H1 (cell line): ENCODE measurements at regions not wholly inside any gene's neighbourhood (a gene's known extent, or its start where the extent isn't known, plus 50 kb on each side); places are given as distances from the start of the nearest gene placed in this dataset.

Experiments used
- CTCF ChIA-PET: fragments of 300-600 bp; sonication (Branson Sonifier 250); formaldehyde crosslinking; loops from one replicate; lab custom pipeline; 2021; ENCODE audit not compliant: partially characterized antibody; lab: Charles Lee
- POLR2A ChIA-PET: fragments of 300-600 bp; sonication (Branson Sonifier 250); formaldehyde crosslinking; loops from one replicate; lab custom pipeline; 2021; ENCODE audit warnings: inconsistent platforms; ENCODE audit not compliant: partially characterized antibody; lab: Charles Lee
- DNase-seq, 2 experiments: peaks; one replicate each; pipeline versions ENCODE4 v3.0.0 to v3.0.0-alpha.2; 2010 to 2022; ENCODE audit warnings: low spot score in 2 of 2, low read depth in 1 of 2, mixed read lengths in 1 of 2
- FAIRE-seq: peaks from 2 replicates; lab custom pipeline; 2011; peaks lifted over from hg19 to GRCh38; lab: Jason Lieb, UNC
- H2AFZ ChIP-seq: 2 replicates; pipeline ENCODE4 v1.8.1; 2012; ENCODE audit warnings: low read length, inconsistent platforms
- H2AK5ac ChIP-seq: 2 replicates; pipeline ENCODE4 v1.6.1; 2013; ENCODE audit warnings: low read depth, low read length
- H2BK120ac ChIP-seq: replicated peaks from 2 replicates; pipeline ENCODE3; 2013; ENCODE audit warnings: low read depth, low read length, inconsistent platforms
- H2BK12ac ChIP-seq: 2 replicates; pipeline ENCODE4 v1.6.1; 2013; ENCODE audit warnings: low read depth, low read length
- H2BK15ac ChIP-seq: 2 replicates; pipeline ENCODE4 v1.6.1; 2013; ENCODE audit warnings: low read length
- H2BK20ac ChIP-seq: 2 replicates; pipeline ENCODE4 v1.6.1; 2013; ENCODE audit warnings: low read length
- H2BK5ac ChIP-seq: 2 replicates; pipeline ENCODE4 v1.6.1; 2013; ENCODE audit warnings: low read depth, low read length
- H3K14ac ChIP-seq: 2 replicates; pipeline ENCODE4 v1.6.1; 2013; ENCODE audit warnings: inconsistent platforms; ENCODE audit not compliant: insufficient read length
- H3K18ac ChIP-seq: 2 replicates; pipeline ENCODE4 v1.6.1; 2013; ENCODE audit warnings: low read length; ENCODE audit errors: extremely low read depth
- H3K23ac ChIP-seq: 2 replicates; pipeline ENCODE4 v1.6.1; 2013; ENCODE audit warnings: inconsistent platforms; ENCODE audit not compliant: insufficient read length
- H3K23me2 ChIP-seq: 2 replicates; pipeline ENCODE4 v1.6.1; 2013; ENCODE audit warnings: low read depth, low read length
- H3K27ac ChIP-seq: 2 replicates; pipeline ENCODE4 v1.6.1; 2011; ENCODE audit warnings: low read depth, low read length, inconsistent platforms
- H3K27me3 ChIP-seq, 4 experiments: replicated peaks in 1 of 4; 1 replicate in 1 of 4; 2 replicates in 3 of 4; pipeline versions ENCODE4 v1.6.1 to v1.8.1; 2011 to 2013; ENCODE audit warnings: low read length in 3 of 4, mild to moderate bottlenecking in 3 of 4, inconsistent platforms in 2 of 4, mixed read lengths in 2 of 4, moderate library complexity in 1 of 4; ENCODE audit not compliant: control insufficient read depth in 3 of 4, insufficient read depth in 3 of 4; ENCODE audit errors: extremely low read depth in 1 of 4
- H3K36me3 ChIP-seq, 4 experiments: 2 replicates each; pipeline versions ENCODE4 v1.6.1 to v1.8.1; 2011 to 2013; ENCODE audit warnings: mild to moderate bottlenecking in 4 of 4, low read length in 3 of 4, moderate library complexity in 2 of 4, control low read depth in 1 of 4, inconsistent platforms in 1 of 4; ENCODE audit not compliant: insufficient read depth in 4 of 4, control insufficient read depth in 2 of 4
- H3K4ac ChIP-seq: replicated peaks from 2 replicates; pipeline ENCODE3; 2013; ENCODE audit warnings: low read length, low read depth, mixed read lengths, inconsistent platforms; ENCODE audit not compliant: insufficient read length
- H3K4me1 ChIP-seq, 4 experiments: replicated peaks in 1 of 4; 1 replicate in 1 of 4; 2 replicates in 3 of 4; pipeline versions ENCODE4 v1.6.1 to v1.8.1; 2011 to 2013; ENCODE audit warnings: low read length in 3 of 4, inconsistent platforms in 2 of 4, mixed read lengths in 1 of 4; ENCODE audit not compliant: insufficient read depth in 4 of 4, control insufficient read depth in 3 of 4
- H3K4me2 ChIP-seq, 2 experiments: 2 replicates each; pipeline versions ENCODE4 v1.6.1 to v1.8.1; 2011 to 2013; ENCODE audit warnings: low read depth in 2 of 2, low read length in 2 of 2, control low read depth in 1 of 2, inconsistent platforms in 1 of 2, mild to moderate bottlenecking in 1 of 2; ENCODE audit not compliant: insufficient read depth in 1 of 2
- H3K4me3 ChIP-seq, 4 experiments: fragments of 200-600, 300-600 bp in 1 of 4; sonication (generic), shearing (Covaris generic), sonication (Bioruptor Twin) in 1 of 4; 2 replicates each; pipeline versions ENCODE4 v1.5.1 to v1.8.1; 2011 to 2016; ENCODE audit warnings: low read length in 4 of 4, low read depth in 3 of 4, control low read depth in 2 of 4, inconsistent platforms in 2 of 4, mild to moderate bottlenecking in 2 of 4, mixed read lengths in 1 of 4, moderate library complexity in 1 of 4; ENCODE audit not compliant: insufficient read depth in 2 of 4; ENCODE audit errors: extremely low read depth in 1 of 4
- H3K56ac ChIP-seq: replicated peaks from 2 replicates; pipeline ENCODE3; 2013; ENCODE audit warnings: low read depth, mild to moderate bottlenecking, mixed read lengths, low read length, inconsistent platforms; ENCODE audit not compliant: insufficient read length
- H3K79me1 ChIP-seq: 2 replicates; pipeline ENCODE4 v1.6.1; 2013; ENCODE audit warnings: low read depth, low read length, control low read depth
- H3K79me2 ChIP-seq, 2 experiments: 2 replicates each; pipeline versions ENCODE4 v1.6.1 to v1.8.1; 2012 to 2013; ENCODE audit warnings: low read length in 2 of 2, mild to moderate bottlenecking in 2 of 2, inconsistent platforms in 1 of 2; ENCODE audit not compliant: insufficient read depth in 2 of 2, control insufficient read depth in 1 of 2
- H3K9ac ChIP-seq, 4 experiments: replicated peaks in 1 of 4; 1 replicate in 1 of 4; 2 replicates in 3 of 4; pipeline versions ENCODE4 v1.6.1 to v1.8.1; 2011 to 2013; ENCODE audit warnings: low read depth in 3 of 4, low read length in 3 of 4, control low read depth in 2 of 4, mild to moderate bottlenecking in 2 of 4, moderate library complexity in 2 of 4, inconsistent platforms in 1 of 4; ENCODE audit errors: extremely low read depth in 1 of 4
- H3K9me3 ChIP-seq, 2 experiments: 2 replicates each; pipeline versions ENCODE4 v1.6.1 to v1.8.1; 2012 to 2013; ENCODE audit warnings: mild to moderate bottlenecking in 2 of 2, moderate library complexity in 2 of 2, control low read depth in 1 of 2, inconsistent platforms in 1 of 2, low read depth in 1 of 2, low read length in 1 of 2, mixed read lengths in 1 of 2; ENCODE audit not compliant: insufficient read depth in 2 of 2
- H4K20me1 ChIP-seq, 2 experiments: replicated peaks in 1 of 2; 2 replicates each; pipeline versions ENCODE3 to v1.8.1; 2011 to 2013; ENCODE audit warnings: inconsistent platforms in 2 of 2, low read length in 2 of 2, mild to moderate bottlenecking in 1 of 2; ENCODE audit not compliant: insufficient read depth in 2 of 2, control insufficient read depth in 1 of 2
- H4K5ac ChIP-seq: 2 replicates; pipeline ENCODE4 v1.6.1; 2013; ENCODE audit warnings: low read length, low read depth, mixed read lengths, inconsistent platforms; ENCODE audit not compliant: insufficient read length
- H4K8ac ChIP-seq: 2 replicates; pipeline ENCODE4 v1.8.0; 2013; ENCODE audit warnings: mild to moderate bottlenecking, moderate library complexity, low read length, inconsistent platforms; ENCODE audit not compliant: insufficient read depth; ENCODE audit errors: extremely low read depth
- H4K91ac ChIP-seq: replicated peaks from 2 replicates; pipeline ENCODE3; 2013; ENCODE audit warnings: low read length, mixed read lengths, inconsistent platforms; ENCODE audit not compliant: insufficient read length
- BCL11A ChIP-seq, 2 experiments: IDR thresholded peaks; one replicate each; pipeline ENCODE4 v1.6.1; 2011; ENCODE audit warnings: low read depth in 2 of 2, low read length in 2 of 2, mild to moderate bottlenecking in 2 of 2
- CHD2 ChIP-seq: IDR thresholded peaks from 2 replicates; pipeline ENCODE4 v1.6.1; 2012; ENCODE audit warnings: low read length, improper control_type of control experiment
- GTF2F1 ChIP-seq: IDR thresholded peaks from 2 replicates; pipeline ENCODE4 v1.6.1; 2012; ENCODE audit warnings: low read depth, low read length, improper control_type of control experiment, borderline replicate concordance
- JUND ChIP-seq: IDR thresholded peaks from 2 replicates; pipeline ENCODE4 v1.6.1; 2011; ENCODE audit warnings: mild to moderate bottlenecking, improper control_type of control experiment, low read length
- MAFK ChIP-seq: IDR thresholded peaks from 2 replicates; pipeline ENCODE4 v1.6.1; 2012; ENCODE audit warnings: low read depth, mild to moderate bottlenecking, improper control_type of control experiment, low read length
- RAD21 ChIP-seq, 2 experiments: IDR thresholded peaks in 1 of 2; conservative IDR thresholded peaks in 1 of 2; 2 replicates each; pipeline ENCODE4 v1.6.1; 2011; ENCODE audit warnings: low read depth in 2 of 2, low read length in 2 of 2, improper control_type of control experiment in 1 of 2, inconsistent platforms in 1 of 2, mild to moderate bottlenecking in 1 of 2, moderate library complexity in 1 of 2
- WGBS, 2 experiments: shearing (Covaris generic) in 1 of 2; methylation state at CpG; one replicate each; pipeline versions ENCODE4 v1.1.6 to v1.1.7; 2013 to 2015; ENCODE audit warnings: low lambda C conversion rate in 2 of 2, mixed read lengths in 2 of 2, inconsistent platforms in 1 of 2, low coverage in 1 of 2, missing lambda C conversion rate in 1 of 2; ENCODE audit not compliant: insufficient replicate concordance in 2 of 2, insufficient coverage in 1 of 2, insufficient read length in 1 of 2; ENCODE audit errors: extremely low coverage in 1 of 2, missing lambda C conversion rate in 1 of 2; 5-methylcytosine and 5-hydroxymethylcytosine counted together
- TF ChIP-seq, protein P1 (sequence below), 3 experiments: IDR thresholded peaks; 1 replicate in 2 of 3; 2 replicates in 1 of 3; pipeline versions ENCODE4 v1.5.1 to v1.6.1; 2011; ENCODE audit warnings: low read length in 3 of 3, mild to moderate bottlenecking in 3 of 3, inconsistent platforms in 2 of 3, low read depth in 1 of 3, moderate library complexity in 1 of 3; ENCODE audit not compliant: insufficient read depth in 1 of 3; ENCODE audit errors: control extremely low read depth in 1 of 3
- TF ChIP-seq, protein P2 (sequence below): IDR thresholded peaks from 2 replicates; pipeline ENCODE4 v1.6.1; 2011; ENCODE audit warnings: low read depth, mild to moderate bottlenecking, low read length; ENCODE audit not compliant: insufficient read depth

DNA sequence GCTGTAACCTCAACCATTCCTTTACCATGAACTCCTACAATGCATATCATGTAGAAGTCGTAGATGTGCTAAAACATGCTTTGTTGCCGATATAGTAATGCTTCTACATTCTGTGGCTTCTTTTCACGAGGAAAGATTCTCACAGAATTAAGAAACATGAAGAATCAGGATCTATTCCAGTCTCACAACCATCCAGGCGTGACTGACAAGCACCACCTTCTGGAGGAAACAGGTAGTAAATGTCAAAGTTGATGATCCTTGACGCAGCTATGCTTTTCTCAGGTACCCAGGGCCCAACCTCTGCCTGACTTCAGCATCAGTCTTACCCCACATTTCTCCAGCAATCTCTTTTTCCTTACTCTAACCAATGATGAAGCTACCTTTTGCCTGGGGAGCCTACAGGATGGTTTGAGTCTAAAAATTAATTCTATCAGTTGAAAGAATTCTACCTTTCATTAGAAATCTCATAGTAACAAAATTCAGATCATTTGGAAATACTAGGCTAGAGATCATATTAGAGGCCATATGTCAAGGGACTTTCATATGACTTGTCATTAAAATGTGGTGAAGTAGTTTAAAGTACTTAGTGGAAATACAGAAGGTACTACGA lies 123.3 kb upstream of the RND3 start:
- Histone ChIP-seq H3K36me3 (no peaks in the 10 kb centered on the region), H3K14ac (no peak overlapping the region), H2BK15ac (no peak overlapping the region), H2BK20ac (no peak overlapping the region), H3K4me1 (peaks cover 0 to 3% (median under 1%) of the 10 kb centered on the region in 4 experiments; a peak in 2 of 7 replicates), H4K91ac (no peak overlapping the region), H3K18ac (no peak overlapping the region), H4K8ac (no peak overlapping the region), H4K20me1 (no peaks in the 10 kb centered on the region), H3K23ac (no peak overlapping the region), H2BK5ac (no peak overlapping the region), H3K27ac (no peak overlapping the region), H3K9ac (no peak overlapping the region), H2AFZ (no peak overlapping the region), H3K4ac (no peak overlapping the region), H3K27me3 (no peaks in the 10 kb centered on the region), H2BK12ac (no peak overlapping the region), H3K79me2 (no peaks in the 10 kb centered on the region), H3K4me2 (no peak overlapping the region), H3K56ac (no peak overlapping the region), H3K4me3 (no peak overlapping the region), H3K79me1 (no peaks in the 10 kb centered on the region), H2AK5ac (no peak overlapping the region), H2BK120ac (no peak overlapping the region), H4K5ac (no peak overlapping the region), H3K23me2 (no peaks in the 10 kb centered on the region), H3K9me3 (no peaks in the 10 kb centered on the region)
- ChIA-PET POLR2A (no interaction called here), CTCF (interaction anchor here (0.7 to 2.8 kb wide), 5 partner anchors 10 to 552 kb away, joined by 3 to 16 read pairs (median 4); no protein-coding TSS in a partner anchor)
- peak in 1 of 2 experiments; percentile 49 for DNase-seq
- WGBS, 2 experiments: 48% methylated on average over 6 of the region's 6 CpGs; no CpG with 5 or more reads in 1 of the 2 experiments
- peak; percentile 92 for FAIRE-seq
- no peak for TF ChIP-seq BCL11A (IDR thresholded peaks at IDR 0.05; ENCODE audit: low read depth in 2 of 2, low read length in 2 of 2)
- TF ChIP-seq, protein P1, sequence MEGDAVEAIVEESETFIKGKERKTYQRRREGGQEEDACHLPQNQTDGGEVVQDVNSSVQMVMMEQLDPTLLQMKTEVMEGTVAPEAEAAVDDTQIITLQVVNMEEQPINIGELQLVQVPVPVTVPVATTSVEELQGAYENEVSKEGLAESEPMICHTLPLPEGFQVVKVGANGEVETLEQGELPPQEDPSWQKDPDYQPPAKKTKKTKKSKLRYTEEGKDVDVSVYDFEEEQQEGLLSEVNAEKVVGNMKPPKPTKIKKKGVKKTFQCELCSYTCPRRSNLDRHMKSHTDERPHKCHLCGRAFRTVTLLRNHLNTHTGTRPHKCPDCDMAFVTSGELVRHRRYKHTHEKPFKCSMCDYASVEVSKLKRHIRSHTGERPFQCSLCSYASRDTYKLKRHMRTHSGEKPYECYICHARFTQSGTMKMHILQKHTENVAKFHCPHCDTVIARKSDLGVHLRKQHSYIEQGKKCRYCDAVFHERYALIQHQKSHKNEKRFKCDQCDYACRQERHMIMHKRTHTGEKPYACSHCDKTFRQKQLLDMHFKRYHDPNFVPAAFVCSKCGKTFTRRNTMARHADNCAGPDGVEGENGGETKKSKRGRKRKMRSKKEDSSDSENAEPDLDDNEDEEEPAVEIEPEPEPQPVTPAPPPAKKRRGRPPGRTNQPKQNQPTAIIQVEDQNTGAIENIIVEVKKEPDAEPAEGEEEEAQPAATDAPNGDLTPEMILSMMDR (IDR thresholded peaks at IDR 0.05; ENCODE audit: control extremely low read depth in 1 of 3, insufficient read depth in 1 of 3, low read depth in 1 of 3, low read length in 3 of 3): peak; percentile 15 to 81 (median 71)
- 0 out of 2 replicates have a peak, but pooled peaks have one; percentile 7 for TF ChIP-seq MAFK
- no peak for TF ChIP-seq GTF2F1
- TF ChIP-seq CHD2: no peak
- peak; percentile 93 to 94 for TF ChIP-seq RAD21 (IDR thresholded peaks at IDR 0.05 in 1 of 2, conservative IDR thresholded peaks at IDR 0.05 in 1 of 2; ENCODE audit: low read depth in 2 of 2, low read length in 2 of 2)
- no peak for TF ChIP-seq JUND
- TF ChIP-seq, protein P2, sequence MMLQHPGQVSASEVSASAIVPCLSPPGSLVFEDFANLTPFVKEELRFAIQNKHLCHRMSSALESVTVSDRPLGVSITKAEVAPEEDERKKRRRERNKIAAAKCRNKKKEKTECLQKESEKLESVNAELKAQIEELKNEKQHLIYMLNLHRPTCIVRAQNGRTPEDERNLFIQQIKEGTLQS: no peak
